HG03378 (cell line): ENCODE measurements at regions not wholly inside any gene's neighbourhood (a gene's known extent, or its start where the extent isn't known, plus 50 kb on each side); places are given as distances from the start of the nearest gene placed in this dataset.

Experiments used
- ATAC-seq: cut with Tn5 transposase; IDR thresholded peaks from one replicate; pipeline ENCODE4 v1.9.1; 2021; ENCODE audit warnings: mild to moderate bottlenecking, moderate library complexity; ENCODE audit not compliant: unreplicated experiment

DNA sequence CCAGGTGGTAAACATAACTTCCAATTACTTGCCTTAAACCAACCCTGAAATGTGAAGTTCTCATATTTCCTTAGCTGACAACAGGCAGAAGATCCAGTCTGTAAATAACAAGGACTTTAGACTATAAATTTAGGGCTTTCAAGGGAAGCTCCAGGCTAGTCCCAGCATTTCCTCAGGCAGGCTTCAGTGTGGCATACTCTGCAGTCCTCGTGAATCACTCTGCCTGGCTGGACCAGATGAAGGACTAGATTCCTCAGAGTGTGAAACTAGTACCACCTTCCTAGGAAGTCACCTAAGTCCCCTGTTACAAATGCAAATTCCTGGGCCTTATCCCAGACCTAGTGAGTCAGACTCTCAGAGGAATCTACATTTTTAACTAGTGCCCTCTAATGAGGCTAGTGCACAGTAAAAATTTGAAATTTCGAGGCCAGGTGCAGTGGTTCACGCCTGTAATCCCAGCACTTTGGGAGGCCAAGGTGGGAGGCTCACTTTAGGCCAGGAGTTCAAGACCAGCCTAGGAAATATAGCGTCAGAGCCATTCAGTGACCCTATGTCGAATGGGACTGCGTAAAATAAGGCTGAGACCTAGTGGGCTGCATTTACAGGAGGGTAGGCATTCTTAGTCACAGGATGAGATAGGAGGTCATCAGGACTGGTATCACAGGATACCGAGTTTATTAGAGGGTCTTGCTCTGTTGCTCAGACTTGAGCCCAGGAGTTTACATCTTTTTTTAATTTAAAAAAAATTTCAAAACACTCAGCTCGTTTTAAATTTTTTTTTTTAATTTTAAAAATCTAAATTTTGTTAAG, 279.6 kb upstream of the JARID2 start:
- no peak for ATAC-seq

DNA sequence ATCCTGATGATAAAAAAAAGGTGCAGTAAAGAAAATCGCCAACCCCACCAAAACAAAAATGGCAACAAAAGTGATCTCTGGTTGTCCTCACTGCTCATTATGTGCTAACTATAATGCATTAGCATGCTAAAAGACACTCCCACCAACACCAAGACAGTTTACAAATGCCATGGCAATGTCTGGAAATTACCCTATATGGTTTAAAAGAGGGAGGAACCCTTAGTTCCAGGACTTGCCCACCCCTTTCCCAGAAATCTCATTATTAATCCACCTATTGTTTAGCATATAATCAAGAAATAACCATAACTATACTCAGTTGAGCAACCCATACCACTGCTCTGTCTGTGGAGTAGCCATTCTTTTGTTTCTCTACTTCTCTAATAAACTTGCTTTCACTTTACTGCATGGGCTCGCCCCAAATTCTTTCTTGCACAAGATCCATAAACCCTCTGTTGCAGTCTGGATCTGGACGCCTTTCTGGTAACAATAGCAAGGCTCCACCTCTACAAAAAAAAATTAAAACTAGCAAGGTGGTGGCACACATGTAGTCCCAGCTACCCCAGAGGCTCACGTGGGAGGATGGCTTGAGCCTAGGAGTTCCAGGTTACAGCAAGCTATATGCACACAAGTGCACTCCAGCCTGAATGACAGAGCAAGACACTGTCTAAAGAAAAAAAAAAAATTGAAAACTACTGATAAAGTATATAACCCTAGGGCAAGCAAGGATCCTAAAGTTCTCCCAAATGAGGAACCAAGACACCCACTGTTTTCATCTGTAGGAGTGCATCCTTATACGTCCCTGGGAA, 278.8 kb upstream of the JARID2 start:
- ATAC-seq: no peak

GRCh38 chr6:14968056-14968637, 277.7 kb upstream of the JARID2 start:
- ATAC-seq: no peak

GRCh38 chr6:14969126-14969525, 276.7 kb upstream of the JARID2 start:
- ATAC-seq: no peak

DNA sequence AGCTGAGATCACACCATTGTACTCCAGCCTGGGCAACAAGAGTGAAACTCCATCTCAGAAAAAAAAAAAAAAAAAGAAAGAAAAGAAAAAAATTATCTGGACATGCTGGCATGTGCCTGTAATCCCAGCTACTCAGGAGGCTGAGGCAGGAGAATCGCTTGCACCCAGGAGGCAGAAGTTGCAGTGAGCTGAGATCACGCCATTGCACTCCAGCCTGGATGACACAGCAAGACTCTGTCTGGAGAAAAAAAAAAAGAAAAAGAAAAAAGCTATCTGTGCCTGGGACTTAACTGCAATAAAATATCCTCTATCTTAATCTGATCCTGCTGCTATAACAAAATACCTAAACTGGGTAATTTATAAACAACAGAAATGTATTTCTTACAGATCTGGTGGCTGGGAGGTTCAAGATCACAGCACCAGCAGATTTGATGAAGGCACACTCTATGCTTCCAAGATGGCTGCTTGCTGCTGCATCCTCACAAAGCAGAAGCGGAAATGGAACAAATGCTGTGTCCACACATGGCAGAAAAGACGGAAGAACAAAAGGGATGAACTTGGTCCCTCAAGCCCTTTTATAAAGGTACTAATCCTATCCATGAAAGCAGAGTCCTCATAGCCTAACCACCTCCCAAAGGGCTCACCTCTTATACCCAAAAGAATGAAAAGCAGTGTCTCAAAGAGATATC, 273.3 kb upstream of the JARID2 start:
- ATAC-seq: no peak

DNA sequence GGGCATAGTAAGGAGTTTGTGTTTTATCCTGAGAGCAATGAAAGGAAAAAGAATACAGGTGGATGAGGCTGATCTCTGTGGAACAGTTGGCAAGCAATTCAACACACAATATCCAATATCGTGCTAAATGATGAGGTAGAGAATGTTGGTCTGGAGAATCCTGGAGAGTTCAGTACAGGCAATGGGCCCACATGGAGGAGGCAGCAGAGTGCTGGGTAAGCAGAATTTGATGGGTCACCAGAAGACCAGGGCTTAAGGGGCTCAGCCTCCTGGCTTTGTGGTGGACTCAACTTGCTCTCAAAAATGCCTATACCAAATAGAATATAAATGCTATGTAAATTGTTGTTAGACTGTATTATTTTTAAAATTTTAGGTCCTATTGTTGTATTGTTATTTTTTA, 271.5 kb upstream of the JARID2 start:
- ATAC-seq: no peak

DNA sequence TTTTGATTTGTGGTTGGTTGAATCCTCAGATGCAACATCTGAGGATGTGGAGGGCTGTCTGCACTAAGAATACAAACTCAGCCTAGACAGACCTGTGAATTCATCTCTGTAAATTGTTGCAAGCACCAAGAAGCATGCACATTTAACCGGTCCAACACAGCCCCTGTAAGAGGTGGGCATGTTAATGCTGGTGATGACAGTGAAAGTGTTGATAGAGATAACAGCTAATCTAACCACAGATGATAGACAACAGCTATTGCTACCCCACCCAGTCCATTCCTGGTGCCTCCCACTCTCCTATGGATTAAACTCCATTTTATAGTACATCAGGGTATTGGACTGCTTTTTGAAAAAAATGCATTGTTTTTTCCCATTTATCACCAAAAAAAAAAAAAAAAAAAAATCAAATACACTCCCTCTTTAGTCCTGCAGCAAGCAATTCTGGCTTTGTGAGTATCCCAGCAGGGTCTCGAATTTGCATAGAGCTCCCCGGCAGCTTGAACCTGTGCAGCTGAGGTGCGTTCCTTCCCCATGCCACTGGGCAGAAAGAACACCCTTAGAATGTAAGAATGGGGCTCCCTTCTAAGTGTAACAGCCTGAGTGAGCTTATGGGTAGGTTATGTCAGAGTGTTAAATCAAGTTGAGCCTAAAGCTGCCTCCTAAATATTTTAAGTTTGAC, 270.9 kb upstream of the JARID2 start:
- ATAC-seq: no peak

DNA sequence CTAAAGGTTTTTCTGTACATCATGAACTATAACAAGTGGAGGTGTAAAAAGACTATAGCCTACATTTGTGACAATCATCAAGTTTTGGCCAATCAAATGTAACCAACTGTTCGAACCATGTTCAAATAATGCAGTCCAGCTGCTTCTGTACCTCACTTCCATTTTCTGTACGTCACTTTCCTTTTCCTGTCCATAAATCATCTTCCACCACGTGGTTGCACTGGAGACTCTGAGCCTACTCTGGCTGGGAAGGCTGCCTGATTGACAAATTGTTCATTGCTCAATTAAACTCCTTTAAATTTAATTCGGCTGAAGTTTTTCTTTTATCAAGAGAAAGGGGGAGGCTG, 270.4 kb upstream of the JARID2 start:
- ATAC-seq: no peak

- no peak for ATAC-seq
These were observed 268.0 kb upstream of the JARID2 start for GRCh38 chr6:14977747-14978382.

GRCh38 chr6:14981960-14982359, 263.9 kb upstream of the JARID2 start:
- ATAC-seq: no peak

- no peak for ATAC-seq
These were observed 262.0 kb upstream of the JARID2 start for GRCh38 chr6:14983599-14984518.

GRCh38 chr6:14984519-14984853, 261.4 kb upstream of the JARID2 start:
- ATAC-seq: no peak

GRCh38 chr6:14985366-14985765, 260.5 kb upstream of the JARID2 start:
- no peak for ATAC-seq

GRCh38 chr6:14986370-14986769, 259.5 kb upstream of the JARID2 start:
- ATAC-seq: no peak

DNA sequence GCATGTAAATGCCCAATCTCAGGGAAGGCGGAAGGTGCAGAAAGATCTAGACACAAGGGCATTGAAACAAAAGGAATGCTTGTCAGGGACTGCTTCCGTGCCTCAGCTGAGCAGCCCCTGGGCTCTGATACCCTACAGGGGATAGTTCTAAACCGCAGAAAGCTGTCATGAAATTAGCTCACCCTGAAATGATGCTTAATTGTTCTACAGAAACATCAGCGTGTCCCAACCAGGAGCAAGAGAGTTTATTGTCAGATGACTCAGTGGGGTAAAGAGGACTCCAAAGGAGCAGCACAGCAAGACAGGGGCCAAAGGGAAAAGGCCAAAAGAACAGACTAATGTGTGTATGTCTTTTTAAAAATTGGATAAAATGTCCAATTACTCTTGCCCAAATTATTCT, 258.4 kb upstream of the JARID2 start:
- ATAC-seq: no peak

- no peak for ATAC-seq
These were observed 253.5 kb upstream of the JARID2 start for GRCh38 chr6:14992382-14992781.

DNA sequence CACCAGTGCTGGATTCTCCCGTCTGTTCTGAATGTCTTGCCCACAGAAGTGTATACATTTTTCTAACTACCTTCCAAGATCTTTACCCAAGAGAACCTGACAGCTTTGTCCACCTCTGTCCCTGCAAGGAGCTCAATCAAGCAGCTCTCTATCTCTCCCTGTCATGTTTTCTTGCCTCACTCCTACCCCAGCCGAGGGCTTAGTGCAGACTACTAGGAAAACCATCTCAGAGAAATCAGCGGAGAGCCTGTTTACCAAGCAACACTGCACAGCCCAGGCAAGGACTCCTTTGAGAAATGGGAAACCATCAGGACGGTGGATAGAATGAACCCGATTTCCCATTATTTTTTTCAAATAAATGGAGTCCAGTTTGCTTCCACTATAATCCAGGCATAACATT, 250.7 kb upstream of the JARID2 start:
- ATAC-seq: no peak

DNA sequence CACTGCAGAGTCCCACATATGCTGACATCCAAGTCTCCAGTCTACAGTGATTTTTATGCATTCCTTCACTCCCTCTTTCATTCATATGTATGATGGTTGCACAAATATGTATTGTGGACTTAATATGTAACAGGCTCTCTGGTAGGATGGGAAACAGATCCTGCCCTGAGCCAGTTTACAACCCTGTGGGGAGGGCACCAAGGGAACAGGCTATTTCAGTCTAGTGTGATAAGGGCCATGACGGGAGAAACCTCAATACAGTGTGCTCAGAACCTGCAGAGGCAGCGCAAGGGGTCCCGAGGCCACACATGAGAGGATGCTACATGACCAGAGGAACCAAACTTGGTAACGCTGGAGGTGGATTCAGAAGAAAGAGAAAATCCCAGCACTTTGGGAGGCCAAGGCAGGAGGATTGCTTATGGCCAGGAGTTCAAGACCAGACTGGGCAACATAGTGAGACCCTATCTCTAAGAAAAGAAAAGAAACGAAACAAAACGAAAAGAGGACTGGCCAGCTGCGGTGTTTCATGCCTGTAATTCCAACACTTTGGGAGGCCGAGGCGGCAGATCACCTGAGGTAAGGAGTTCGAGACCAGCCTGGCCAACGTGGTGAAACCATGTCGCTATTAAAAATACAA, 249.8 kb upstream of the JARID2 start:
- no peak for ATAC-seq

- no peak for ATAC-seq
These were observed 249.0 kb upstream of the JARID2 start for GRCh38 chr6:14996892-14997291.
